CD4-positive, alpha-beta T cell (primary cell): ENCODE measurements at regions not wholly inside any gene's neighbourhood (a gene's known extent, or its start where the extent isn't known, plus 50 kb on each side); places are given as distances from the start of the nearest gene placed in this dataset.

Experiments
- ATAC-seq: fragments of 200-7000 bp; cut with Tn5 transposase; one replicate; pipeline ENCODE4 v1.10.0; 2022; ENCODE audit warnings: mild to moderate bottlenecking; ENCODE audit not compliant: poor library complexity
- CTCF ChIA-PET: fragments of 350-600 bp; sonication (Branson Sonifier 250); formaldehyde crosslinking; loops from one replicate; lab custom pipeline; 2021; ENCODE audit warnings: antibody characterized with exemption, inconsistent platforms; lab: Charles Lee
- POLR2A ChIA-PET: fragments of 350-600 bp; sonication (Branson Sonifier 250); formaldehyde crosslinking; loops from one replicate; lab custom pipeline; 2021; ENCODE audit warnings: antibody characterized with exemption, inconsistent platforms; lab: Charles Lee
- DNase-seq, 14 experiments: peaks; one replicate each; pipeline ENCODE4 v3.0.0-alpha.2; 2013 to 2020; ENCODE audit warnings: mixed read lengths in 2 of 14
- H3K27ac ChIP-seq, 2 donors: one replicate each; pipeline versions ENCODE4 v1.5.1 to v1.7.0; 2013; ENCODE audit warnings: low read length in 2 of 2, low read depth in 1 of 2, mild to moderate bottlenecking in 1 of 2
- H3K27me3 ChIP-seq, 2 experiments: 1 replicate in 1 of 2; 2 replicates in 1 of 2; pipeline versions ENCODE4 v1.6.1 to v1.7.0; 2013; ENCODE audit warnings: low read length in 2 of 2, control low read depth in 1 of 2, mild to moderate bottlenecking in 1 of 2, moderate library complexity in 1 of 2; ENCODE audit not compliant: insufficient read depth in 2 of 2, control insufficient read depth in 1 of 2
- H3K36me3 ChIP-seq: one replicate; pipeline ENCODE4 v1.6.1; 2013; ENCODE audit warnings: low read length, control low read depth; ENCODE audit not compliant: insufficient read depth
- H3K4me1 ChIP-seq: one replicate; pipeline ENCODE4 v1.6.1; 2013; ENCODE audit warnings: low read length, control low read depth; ENCODE audit not compliant: insufficient read depth
- H3K4me3 ChIP-seq: one replicate; pipeline ENCODE4 v1.5.1; 2013; ENCODE audit warnings: mild to moderate bottlenecking, low read length, moderate library complexity
- H3K9me3 ChIP-seq, 2 experiments: 1 replicate in 1 of 2; 2 replicates in 1 of 2; pipeline versions ENCODE4 v1.6.1 to v1.7.0; 2013; ENCODE audit warnings: low read length in 2 of 2, mild to moderate bottlenecking in 2 of 2, control low read depth in 1 of 2, moderate library complexity in 1 of 2; ENCODE audit not compliant: control insufficient read depth in 1 of 2, insufficient read depth in 1 of 2
- H3K27ac Mint-ChIP-seq: one replicate; pipeline ENCODE4 v1.8.0; 2020; ENCODE audit warnings: mixed read lengths
- H3K27me3 Mint-ChIP-seq: one replicate; pipeline ENCODE4 v1.8.0; 2021; ENCODE audit warnings: mixed read lengths
- H3K36me3 Mint-ChIP-seq: one replicate; pipeline ENCODE4 v1.8.0; 2021; ENCODE audit warnings: low read depth, mixed read lengths
- H3K4me1 Mint-ChIP-seq: one replicate; pipeline ENCODE4 v1.8.0; 2021; ENCODE audit warnings: low read depth, mixed read lengths
- H3K4me3 Mint-ChIP-seq: one replicate; pipeline ENCODE4 v1.8.0; 2020; ENCODE audit warnings: mild to moderate bottlenecking, mixed read lengths
- H3K9me3 Mint-ChIP-seq: one replicate; pipeline ENCODE4 v1.8.0; 2020; ENCODE audit warnings: mixed read lengths
- intact Hi-C, 2 experiments: fragments of 100-400 bp; cut with DNase I in 1 of 2; cut with micrococcal nuclease in 1 of 2; formaldehyde crosslinking; loops; one replicate each; pipeline versions ENCODE4 v1.15.1 to v1.9.0; 2023 to 2025; cut with DNase I, micrococcal nuclease
- TF ChIP-seq, protein P1 (sequence below): fragments of 200-600 bp; IDR thresholded peaks from one replicate; pipeline ENCODE4 v1.8.0; 2022; ENCODE audit warnings: antibody characterized with exemption, mild to moderate bottlenecking

DNA sequence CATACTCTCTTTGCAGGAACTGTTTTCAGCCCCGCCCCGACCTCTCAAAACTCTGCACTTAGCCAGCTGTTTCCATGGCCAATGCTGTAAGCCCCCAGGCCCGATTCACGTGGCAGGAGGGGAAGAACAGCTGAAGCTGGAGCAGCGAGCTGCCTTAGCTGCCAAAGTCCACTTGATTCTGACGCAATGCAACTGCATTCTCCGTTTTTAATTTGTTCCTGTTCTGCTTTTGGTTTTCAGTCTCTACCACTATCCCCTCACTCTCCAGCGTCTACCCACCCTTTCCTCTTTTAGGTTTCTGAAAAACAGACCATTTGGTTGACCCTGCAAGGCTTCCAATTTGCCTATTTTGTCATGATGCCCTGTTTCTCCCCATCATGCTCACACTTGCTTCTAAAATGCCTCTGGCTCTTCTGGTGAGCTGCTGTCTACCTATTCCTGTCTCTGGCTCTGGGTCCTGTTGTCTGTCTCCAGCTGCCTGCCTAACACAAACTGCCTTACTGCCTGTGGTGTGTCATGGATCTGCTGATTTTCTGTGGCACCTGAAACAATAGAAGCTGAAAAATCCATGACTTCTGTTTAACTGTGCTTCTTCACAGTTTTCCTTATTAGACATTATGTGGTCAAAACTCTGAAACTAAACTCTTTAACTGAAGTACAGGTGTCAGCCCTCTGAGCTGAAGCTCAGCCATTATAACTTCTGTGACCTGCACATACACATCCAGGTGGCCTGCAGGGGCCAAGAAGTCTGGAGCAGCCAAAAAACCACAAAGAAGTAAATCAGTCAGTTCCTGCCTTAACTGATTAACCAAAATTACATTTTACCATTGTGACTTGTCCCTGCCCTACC lies 160.5 kb upstream of the AGTR2 start:
- ChIA-PET CTCF (no interaction called here), POLR2A (no interaction called here)
- no peak overlapping the region for H3K4me3 Mint-ChIP-seq
- H3K9me3 Mint-ChIP-seq, result no peaks in the 10 kb centered on the region
- H3K9me3 ChIP-seq, result no peaks in the 10 kb centered on the region
- no peak overlapping the region for H3K4me3 ChIP-seq
- no peaks in the 10 kb centered on the region for H3K36me3 ChIP-seq
- no peaks in the 10 kb centered on the region for H3K36me3 Mint-ChIP-seq
- DNase-seq, result peak in 2 of 14 experiments; percentile 0 to 3
- no peak overlapping the region for H3K27ac Mint-ChIP-seq
- H3K27me3 Mint-ChIP-seq, result no peaks in the 10 kb centered on the region
- H3K27ac ChIP-seq, result no peak overlapping the region
- no peaks in the 10 kb centered on the region for H3K27me3 ChIP-seq
- ATAC-seq, result no peak
- intact Hi-C loops, result no loop called here
- TF ChIP-seq, protein P1, sequence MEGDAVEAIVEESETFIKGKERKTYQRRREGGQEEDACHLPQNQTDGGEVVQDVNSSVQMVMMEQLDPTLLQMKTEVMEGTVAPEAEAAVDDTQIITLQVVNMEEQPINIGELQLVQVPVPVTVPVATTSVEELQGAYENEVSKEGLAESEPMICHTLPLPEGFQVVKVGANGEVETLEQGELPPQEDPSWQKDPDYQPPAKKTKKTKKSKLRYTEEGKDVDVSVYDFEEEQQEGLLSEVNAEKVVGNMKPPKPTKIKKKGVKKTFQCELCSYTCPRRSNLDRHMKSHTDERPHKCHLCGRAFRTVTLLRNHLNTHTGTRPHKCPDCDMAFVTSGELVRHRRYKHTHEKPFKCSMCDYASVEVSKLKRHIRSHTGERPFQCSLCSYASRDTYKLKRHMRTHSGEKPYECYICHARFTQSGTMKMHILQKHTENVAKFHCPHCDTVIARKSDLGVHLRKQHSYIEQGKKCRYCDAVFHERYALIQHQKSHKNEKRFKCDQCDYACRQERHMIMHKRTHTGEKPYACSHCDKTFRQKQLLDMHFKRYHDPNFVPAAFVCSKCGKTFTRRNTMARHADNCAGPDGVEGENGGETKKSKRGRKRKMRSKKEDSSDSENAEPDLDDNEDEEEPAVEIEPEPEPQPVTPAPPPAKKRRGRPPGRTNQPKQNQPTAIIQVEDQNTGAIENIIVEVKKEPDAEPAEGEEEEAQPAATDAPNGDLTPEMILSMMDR, result no peak
- H3K4me1 Mint-ChIP-seq, result no peaks in the 10 kb centered on the region
- no peaks in the 10 kb centered on the region for H3K4me1 ChIP-seq

DNA sequence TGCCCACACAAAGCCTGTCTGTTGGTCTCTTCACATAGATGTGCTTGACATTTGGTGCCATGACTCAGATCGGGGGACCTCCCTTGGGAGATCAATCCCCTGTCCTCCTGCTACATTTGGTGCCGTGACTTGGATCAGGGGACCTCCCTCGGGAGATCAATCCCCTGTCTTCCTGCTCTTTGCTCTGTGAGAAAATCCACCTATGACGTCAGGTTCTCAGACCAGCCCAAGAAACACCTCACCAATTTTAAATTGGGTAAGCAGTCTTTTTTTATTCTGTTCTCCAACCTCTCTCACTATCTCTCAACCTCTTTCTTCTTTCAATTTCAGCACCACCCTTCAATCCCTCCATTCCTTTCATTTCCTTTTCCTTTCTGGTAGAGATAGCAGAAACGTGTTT lies 159.6 kb upstream of the AGTR2 start:
- ChIA-PET POLR2A (no interaction called here), CTCF (no interaction called here)
- Histone ChIP-seq H3K4me3 (no peak overlapping the region), H3K4me1 (no peaks in the 10 kb centered on the region), H3K27me3 (no peaks in the 10 kb centered on the region), H3K36me3 (no peaks in the 10 kb centered on the region), H3K9me3 (no peaks in the 10 kb centered on the region), H3K27ac (no peak overlapping the region)
- H3K4me1 Mint-ChIP-seq, result no peaks in the 10 kb centered on the region
- TF ChIP-seq, protein P1, result no peak
- DNase-seq, result no peak
- H3K27me3 Mint-ChIP-seq, result no peaks in the 10 kb centered on the region
- no peak overlapping the region for H3K4me3 Mint-ChIP-seq
- H3K36me3 Mint-ChIP-seq, result no peaks in the 10 kb centered on the region
- no peaks in the 10 kb centered on the region for H3K9me3 Mint-ChIP-seq
- no peak overlapping the region for H3K27ac Mint-ChIP-seq
- ATAC-seq, result no peak
- intact Hi-C loops, result no loop called here

DNA sequence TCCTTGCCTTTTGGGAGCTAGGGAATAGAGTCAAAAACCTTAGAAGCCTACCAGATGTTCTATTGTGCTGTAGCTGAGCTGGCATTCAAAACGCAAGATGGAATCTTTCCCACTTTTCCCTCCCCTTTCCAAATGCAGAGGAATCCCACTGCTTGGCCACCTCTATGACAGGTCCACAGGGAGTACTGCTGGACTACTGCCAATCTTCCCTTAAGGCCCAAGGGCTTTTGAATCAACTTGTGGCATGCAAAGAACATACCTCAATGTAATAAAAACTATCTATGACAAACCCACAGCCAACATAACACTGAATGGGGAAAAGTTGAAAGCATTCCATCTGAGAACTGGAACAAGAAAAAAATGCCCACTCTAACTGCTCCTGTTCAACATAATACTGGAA lies 139.2 kb upstream of the AGTR2 start:
- Mint-ChIP-seq H3K4me3 (no peak overlapping the region), H3K9me3 (no peaks in the 10 kb centered on the region), H3K27ac (no peak overlapping the region), H3K27me3 (no peaks in the 10 kb centered on the region), H3K36me3 (no peaks in the 10 kb centered on the region), H3K4me1 (no peaks in the 10 kb centered on the region)
- Histone ChIP-seq H3K36me3 (no peaks in the 10 kb centered on the region), H3K9me3 (no peaks in the 10 kb centered on the region), H3K4me1 (no peaks in the 10 kb centered on the region), H3K4me3 (no peak overlapping the region), H3K27ac (no peak overlapping the region), H3K27me3 (no peaks in the 10 kb centered on the region)
- ChIA-PET POLR2A (no interaction called here), CTCF (no interaction called here)
- DNase-seq, result no peak
- intact Hi-C loops, result no loop called here
- TF ChIP-seq, protein P1, result no peak
- no peak for ATAC-seq
